Fibroblast of skin of right quadriceps (primary cell): ENCODE measurements at regions not wholly inside any gene's neighbourhood (a gene's known extent, or its start where the extent isn't known, plus 50 kb on each side); places are given as distances from the start of the nearest gene placed in this dataset.

ENCODE experiments used
- DNase-seq: peaks from one replicate; pipeline ENCODE4 v3.0.0-alpha.2; 2013

DNA sequence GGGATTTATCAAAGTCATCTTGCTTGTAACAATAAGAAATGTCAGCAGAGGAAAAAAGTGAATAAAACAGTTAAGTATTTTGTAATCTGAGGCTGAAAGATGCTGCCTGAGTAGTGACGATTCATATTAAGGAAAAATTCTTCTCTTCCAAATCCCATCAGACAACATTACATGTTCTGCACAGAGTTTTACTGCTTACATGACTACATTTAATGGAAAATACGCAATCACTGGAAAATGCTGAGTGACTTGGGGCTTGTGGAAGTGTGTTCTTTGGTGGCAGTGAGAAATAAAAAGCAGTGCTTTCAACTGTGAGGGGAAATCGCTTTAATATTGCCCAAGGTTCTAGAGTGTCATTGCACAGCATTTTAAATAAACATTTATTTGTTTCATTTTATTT, 1025.2 kb upstream of the GOT2 start:
- DNase-seq = no peak

- DNase-seq = no peak
Measured at GRCh38 chr16:59758848-59759247, 1024.7 kb upstream of the GOT2 start.

- DNase-seq = no peak
Measured at GRCh38 chr16:59754854-59755253, 1020.7 kb upstream of the GOT2 start.

DNA sequence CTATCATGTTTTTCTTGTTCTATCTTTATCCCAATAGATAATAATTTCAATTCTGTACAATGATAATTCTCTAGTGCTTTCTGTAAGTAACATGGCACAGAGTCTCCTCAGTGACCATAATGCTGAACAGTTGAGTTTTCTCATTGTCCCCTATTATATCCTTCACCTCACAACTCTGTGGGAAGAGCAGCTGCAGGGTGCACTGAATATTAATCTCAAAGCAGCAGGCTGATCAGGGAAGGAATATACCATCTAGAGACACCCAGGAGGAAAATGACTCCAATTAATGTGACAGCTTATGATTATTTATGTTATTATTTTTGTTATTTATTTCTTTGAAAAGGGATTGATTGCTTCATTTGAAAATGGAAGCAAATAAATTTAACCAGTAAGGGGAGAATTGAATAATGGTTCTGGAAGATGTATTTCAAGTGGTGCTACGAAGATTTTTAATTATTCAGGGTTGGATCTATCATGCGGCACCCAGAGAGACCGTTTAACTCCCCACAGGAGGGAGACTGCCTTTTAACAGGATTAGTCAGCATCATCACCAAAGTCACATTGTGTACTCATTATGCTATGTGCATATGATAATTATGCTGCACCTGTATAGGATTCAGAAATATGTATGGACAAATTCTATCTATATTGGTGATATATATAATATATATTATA, 1015.7 kb upstream of the GOT2 start:
- DNase-seq = no peak

DNA sequence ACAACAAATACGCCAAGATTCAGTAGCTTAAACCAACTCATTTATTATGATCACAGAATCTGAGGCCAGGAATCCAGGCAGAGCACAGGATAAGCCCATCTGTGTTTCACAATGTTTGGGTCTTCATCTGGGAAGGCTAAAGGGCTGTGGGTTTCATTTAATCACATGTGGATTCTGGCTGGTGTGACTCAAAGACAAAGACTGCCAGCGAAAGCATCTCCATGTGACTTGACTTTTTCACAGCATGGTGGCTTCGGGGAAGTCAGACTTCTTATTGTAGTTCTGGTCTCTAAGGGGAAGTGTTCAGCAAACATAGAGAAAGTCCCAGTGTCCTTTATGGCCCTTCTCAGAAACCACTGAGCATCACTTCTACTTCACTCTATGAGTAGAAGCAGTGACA, 1014.4 kb upstream of the GOT2 start:
- peak; percentile 10 for DNase-seq

DNA sequence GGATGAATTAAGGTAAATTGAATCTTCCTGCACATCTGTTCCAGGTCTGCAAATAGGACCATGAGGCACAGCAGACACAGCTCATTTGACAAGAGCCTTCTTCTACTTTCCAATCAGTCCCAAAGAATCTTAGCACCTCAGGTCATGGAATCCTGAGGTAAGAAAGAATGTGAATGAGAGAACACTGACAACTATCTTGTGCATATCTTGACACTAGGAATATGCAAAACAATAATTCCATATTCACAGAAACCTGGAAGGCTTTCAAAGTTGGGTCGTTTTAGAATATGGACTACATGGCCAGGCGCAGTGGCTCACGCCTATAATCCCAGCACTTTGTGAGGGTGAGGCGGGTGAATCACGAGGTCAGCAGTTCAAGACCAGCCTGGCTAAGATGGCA, 1009.4 kb upstream of the GOT2 start:
- no peak for DNase-seq

GRCh38 chr16:59740858-59741257, 1006.7 kb upstream of the GOT2 start:
- DNase-seq = no peak

DNA sequence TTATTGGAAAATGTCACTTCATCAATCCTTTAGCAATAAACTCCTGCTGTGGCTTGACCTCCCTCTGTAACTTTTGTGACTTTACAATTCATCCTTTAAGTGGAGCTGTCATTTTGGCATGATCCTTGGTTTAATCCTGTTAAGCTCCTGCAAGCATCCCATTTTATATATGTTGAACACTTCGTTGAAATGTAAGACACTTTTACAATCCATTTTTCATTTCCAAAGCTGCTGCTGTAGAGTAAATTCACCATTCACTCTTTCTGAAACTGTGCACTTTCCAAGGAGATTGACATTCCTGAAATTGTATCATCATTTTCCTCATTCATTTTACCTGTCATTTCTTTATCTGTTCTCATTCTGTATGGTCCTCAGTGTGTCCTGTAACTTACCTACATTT, 1003.2 kb upstream of the GOT2 start:
- no peak for DNase-seq

DNA sequence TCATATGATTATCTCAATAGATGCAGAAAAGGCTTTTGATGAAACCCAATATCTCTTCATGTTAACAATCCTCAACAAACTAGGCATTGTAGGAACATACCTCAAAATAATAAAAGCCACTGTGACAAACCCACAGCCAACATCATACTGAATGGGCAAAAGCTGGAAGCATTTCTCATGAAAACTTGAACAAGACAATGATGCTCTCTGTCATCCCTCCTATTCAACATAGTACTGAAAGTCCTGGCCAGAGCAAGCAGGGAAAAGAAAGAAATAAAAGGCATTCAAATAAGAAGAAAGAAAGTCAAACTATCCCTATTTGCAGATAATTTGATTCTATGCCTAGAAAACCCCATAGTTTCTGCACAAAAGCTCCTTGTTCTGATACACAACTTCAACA, 999.2 kb upstream of the GOT2 start:
- DNase-seq = no peak

DNA sequence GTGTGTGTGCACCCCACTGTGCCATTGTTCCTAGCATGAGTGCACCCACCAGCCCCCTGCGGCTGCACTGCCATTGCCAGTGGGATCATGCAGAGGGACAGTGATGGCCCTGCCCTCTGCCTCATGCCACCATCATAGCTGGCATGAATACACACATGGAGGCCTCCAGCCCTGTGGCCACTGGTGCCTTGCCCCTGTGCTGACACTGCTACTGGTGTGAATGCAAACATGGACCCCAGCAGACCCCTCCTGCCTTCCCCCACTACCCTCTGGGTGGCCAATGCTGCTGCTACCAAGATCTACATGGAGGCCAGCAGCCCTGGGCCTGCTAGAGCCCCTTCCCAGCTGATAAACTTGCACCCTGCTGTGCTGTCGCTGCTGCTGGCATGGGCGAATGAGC, 995.5 kb upstream of the GOT2 start:
- no peak for DNase-seq

- peak; percentile 36 for DNase-seq
Measured at GRCh38 chr16:59719121-59719520, 985.0 kb upstream of the GOT2 start.

DNA sequence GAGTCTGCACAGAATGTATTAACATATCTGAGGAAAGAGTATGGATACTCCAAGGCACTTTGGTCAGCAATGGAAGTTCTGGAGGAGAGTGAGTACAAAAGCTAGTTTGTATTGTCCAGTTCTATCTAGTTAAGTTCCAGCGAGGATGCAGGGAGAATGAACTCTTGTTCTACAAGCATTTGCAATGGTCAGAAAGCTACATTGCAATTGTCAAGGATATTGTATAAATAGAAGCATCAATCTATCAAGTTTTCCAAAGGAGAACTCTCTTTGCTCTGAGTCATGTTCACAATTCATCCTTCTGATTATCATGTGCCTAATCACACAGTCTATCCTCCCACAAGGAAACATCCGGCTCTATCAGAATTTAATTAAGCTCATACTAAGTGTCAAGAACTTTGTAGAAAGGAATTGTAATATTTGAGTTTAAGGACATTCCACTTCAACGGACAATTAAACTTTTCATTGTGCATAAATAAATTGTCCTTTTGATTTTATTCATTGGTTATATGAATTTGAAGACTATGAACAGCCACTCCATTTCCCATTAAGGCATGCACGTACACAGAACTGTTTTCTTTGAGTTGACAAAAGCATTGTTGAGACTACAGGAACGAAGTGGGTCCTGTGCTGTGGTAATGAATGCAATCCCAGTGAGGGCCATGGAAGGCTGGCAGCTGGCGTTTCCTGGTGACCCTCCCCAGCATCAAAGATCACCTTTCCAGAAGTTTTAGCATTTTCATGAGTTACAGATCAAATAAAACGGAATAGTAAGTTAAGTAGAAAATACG, 973.5 kb upstream of the GOT2 start:
- DNase-seq = no peak

GRCh38 chr16:59701963-59702930, 968.1 kb upstream of the GOT2 start:
- DNase-seq = peak; percentile 45

DNA sequence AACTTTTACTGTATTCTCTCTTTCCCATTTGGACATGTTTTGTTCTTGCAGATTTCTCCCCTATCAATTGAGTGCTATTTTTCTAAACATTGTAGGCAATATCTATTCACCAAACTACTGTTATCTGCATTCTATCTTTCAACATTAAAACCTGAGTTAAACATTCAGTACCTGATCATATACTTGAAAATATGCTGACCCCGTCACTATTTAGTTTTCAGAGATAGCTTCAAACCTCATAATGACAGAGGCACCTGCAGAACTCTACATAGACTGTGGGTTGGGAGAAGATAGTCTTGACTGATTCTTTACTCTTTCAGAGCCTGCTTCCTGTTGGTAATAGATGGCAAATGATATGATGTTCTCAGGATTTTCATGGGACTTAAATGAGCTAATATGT, 965.7 kb upstream of the GOT2 start:
- DNase-seq = no peak

DNA sequence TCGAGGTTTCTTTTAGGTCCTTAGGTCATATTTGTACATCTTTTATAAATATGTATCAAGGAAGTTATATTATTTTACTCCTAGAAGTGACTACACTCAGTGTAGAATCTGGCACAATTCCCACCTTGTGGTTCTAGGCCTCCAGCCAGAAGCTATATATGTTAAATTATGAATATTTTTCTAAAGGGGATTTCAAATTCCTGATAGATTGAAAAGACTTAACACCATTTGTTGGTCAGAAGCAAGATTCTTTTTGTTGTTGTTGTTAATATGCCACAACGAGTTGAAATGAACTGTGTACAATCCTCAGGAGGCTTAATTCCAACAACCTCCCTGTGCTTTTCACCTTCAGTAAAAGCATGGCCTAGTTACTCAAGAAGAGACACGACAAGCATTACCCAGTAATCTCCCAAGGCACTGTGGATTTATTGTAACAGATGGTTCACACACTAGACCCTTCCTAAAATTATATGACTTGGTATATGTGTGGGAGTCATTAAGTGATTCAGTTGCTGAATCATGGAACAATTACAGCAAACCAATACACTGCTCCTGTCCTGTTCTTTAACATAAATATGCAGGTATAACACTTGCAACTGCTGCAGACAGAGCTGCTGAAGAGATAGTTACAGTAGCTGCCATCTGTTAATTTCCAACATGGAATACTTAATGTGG, 964.4 kb upstream of the GOT2 start:
- peak; percentile 90 for DNase-seq

- DNase-seq = peak; percentile 32
Measured at GRCh38 chr16:59697761-59698160, 963.6 kb upstream of the GOT2 start.

- peak; percentile 26 for DNase-seq
Measured at GRCh38 chr16:59697236-59697635, 963.1 kb upstream of the GOT2 start.

- DNase-seq = no peak
Measured at GRCh38 chr16:59696495-59696894, 962.4 kb upstream of the GOT2 start.

DNA sequence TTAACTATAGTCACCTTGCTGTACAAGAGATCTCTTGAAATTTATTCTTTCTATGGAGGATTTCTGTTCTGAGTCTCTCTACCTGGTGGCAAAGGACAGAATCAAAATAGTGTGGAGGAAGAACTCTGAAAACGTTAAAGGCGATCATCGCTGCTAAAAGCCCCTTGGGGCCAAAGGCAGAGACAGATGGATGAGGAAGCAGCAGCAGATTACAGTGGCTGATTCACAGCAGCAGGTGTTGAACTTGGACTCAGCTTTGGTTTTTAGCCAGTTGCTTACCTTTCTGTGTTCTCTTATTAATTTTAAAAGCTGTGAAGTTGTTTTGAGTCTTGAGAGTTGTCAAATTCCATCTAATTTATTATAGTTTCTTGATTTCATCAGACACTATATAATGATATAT, 956.1 kb upstream of the GOT2 start:
- no peak for DNase-seq

GRCh38 chr16:59688006-59688405, 953.9 kb upstream of the GOT2 start:
- DNase-seq = no peak

- DNase-seq = no peak
Measured at GRCh38 chr16:59686405-59686804, 952.3 kb upstream of the GOT2 start.

GRCh38 chr16:59684911-59685310, 950.8 kb upstream of the GOT2 start:
- DNase-seq = peak; percentile 60

DNA sequence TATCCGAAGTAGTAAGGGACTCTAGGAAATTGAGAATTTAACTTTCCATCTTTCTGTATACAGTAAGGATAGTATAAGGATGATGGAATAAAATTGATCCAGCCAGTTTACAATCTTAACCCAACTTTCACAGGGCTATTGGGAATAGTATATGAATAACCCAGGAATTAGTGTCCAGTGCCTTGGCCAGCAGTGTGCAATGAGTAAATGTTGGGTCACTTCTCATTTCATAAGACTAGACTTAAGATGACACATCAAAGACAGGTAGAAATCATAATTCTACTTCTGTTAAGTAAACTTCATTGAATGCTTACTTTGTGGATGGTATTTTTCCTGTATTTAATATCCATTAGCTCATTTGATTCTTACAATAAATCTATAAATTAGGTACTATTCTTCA, 949.6 kb upstream of the GOT2 start:
- no peak for DNase-seq
